ENCODE measurements at regions not wholly inside any gene's neighbourhood (a gene's known extent, or its start where the extent isn't known, plus 50 kb on each side); places are given as distances from the start of the nearest gene placed in this dataset.

GRCh38 chr1:166671627-166672026 lies 167.6 kb upstream of the POGK start:
- no peak for TF ChIP-seq POLR2A (IDR thresholded peaks at IDR 0.05)
- TF ChIP-seq CTCF (IDR thresholded peaks at IDR 0.05): no peak
